ENCODE measurements at regions not wholly inside any gene's neighbourhood (a gene's known extent, or its start where the extent isn't known, plus 50 kb on each side); places are given as distances from the start of the nearest gene placed in this dataset.

DNA sequence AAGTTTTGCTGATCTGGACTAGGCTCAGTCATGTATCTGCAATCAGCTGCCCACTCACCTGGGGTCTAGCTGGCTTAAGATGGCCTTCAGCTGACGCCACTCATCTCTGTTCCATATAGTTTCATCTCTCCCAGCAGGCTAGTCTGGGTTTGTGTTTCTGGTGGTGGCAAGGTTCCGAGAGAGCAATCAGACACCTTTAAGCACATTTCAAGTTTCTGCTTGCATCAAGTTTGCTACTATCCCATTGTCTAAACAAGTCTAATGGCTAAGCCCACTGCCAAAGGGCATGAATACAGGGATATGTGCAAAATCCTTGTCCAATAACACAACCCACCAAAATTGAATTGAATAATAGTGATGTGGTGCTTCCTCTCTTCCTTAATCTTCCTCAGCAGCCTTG is 251.7 kb downstream of the PIK3R1 start:
- intact Hi-C loops (cut with DNase I; ENCODE audit: low total_unique reads), result no loop called here

DNA sequence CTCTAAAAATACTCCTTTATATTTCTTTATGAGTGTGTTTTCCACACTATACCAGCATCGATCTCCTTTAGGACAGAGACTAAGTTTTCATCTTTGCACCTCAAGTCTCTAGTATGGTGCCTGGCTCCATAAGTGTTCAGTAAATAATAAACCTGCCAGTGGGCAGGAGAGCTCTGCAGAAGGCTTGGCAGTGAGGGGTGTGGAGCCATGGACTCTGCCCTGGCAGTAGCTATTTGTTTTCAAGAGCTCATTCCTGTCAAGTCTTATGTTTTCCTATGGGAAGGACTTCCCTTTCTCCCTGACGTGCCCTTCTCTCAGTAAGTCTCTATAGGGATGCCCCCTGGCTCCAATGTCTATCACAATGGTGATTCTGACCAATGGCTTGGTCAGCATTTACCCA is 252.2 kb downstream of the PIK3R1 start:
- intact Hi-C loops (cut with DNase I; ENCODE audit: low total_unique reads), result no loop called here
- peaks cover 0 to 6% (median 0%) of the 10 kb centered on the region in 6 donors for H3K4me1 ChIP-seq

More for the DNA sequence above, 251.7 kb downstream of the PIK3R1 start:
- TF ChIP-seq, protein P1, sequence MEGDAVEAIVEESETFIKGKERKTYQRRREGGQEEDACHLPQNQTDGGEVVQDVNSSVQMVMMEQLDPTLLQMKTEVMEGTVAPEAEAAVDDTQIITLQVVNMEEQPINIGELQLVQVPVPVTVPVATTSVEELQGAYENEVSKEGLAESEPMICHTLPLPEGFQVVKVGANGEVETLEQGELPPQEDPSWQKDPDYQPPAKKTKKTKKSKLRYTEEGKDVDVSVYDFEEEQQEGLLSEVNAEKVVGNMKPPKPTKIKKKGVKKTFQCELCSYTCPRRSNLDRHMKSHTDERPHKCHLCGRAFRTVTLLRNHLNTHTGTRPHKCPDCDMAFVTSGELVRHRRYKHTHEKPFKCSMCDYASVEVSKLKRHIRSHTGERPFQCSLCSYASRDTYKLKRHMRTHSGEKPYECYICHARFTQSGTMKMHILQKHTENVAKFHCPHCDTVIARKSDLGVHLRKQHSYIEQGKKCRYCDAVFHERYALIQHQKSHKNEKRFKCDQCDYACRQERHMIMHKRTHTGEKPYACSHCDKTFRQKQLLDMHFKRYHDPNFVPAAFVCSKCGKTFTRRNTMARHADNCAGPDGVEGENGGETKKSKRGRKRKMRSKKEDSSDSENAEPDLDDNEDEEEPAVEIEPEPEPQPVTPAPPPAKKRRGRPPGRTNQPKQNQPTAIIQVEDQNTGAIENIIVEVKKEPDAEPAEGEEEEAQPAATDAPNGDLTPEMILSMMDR (IDR thresholded peaks at IDR 0.05 in 8 of 11, conservative IDR thresholded peaks at IDR 0.05 in 3 of 11), result no peak
- TF ChIP-seq POLR2A (IDR thresholded peaks at IDR 0.05) (no peak), POLR2AphosphoS5 (IDR thresholded peaks at IDR 0.05) (no peak)
- H3K36me3 ChIP-seq, result no peaks in the 10 kb centered on the region
- peaks cover 0 to 6% (median 0%) of the 10 kb centered on the region in 6 donors for H3K4me1 ChIP-seq
- H3K27ac ChIP-seq, result no peak overlapping the region
- no peaks in the 10 kb centered on the region for H3K27me3 ChIP-seq (replicated peaks in 1 of 7)
- DNase-seq, result no peak
- WGBS, 5 donors, result 86 to 100% (median 95%) methylated on average over 2 of the region's 2 CpGs
- H3K4me3 ChIP-seq, result no peak overlapping the region
- no peaks in the 10 kb centered on the region for H3K9me3 ChIP-seq

DNA sequence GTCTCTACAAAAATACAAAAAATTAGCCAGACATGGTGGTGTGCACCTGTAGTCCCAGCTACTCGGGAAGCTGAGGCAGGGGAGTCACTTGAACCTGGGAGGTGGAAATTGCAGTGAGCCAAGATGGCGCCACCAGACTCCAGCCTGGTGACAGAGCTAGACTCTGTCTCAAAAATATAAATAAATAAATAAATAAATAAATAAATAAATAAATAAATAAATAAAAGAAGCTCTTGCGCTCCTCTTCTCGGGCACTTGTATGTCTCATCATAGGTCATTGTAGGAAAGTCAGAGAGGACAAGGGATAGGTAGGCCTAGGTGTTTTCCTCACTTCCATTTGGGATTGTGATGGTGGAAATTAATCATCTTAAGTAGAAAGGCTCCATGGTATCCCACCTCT is 252.8 kb downstream of the PIK3R1 start:
- DNase-seq, result no peak
- H3K9me3 ChIP-seq, result no peaks in the 10 kb centered on the region
- no peak overlapping the region for H3K27ac ChIP-seq
- no peaks in the 10 kb centered on the region for H3K27me3 ChIP-seq (replicated peaks in 1 of 7)
- 94 to 98% (median 95%) methylated on average over 4 of the region's 4 CpGs for WGBS, 5 donors
- no peaks in the 10 kb centered on the region for H3K36me3 ChIP-seq
- no peak for TF ChIP-seq POLR2A (IDR thresholded peaks at IDR 0.05)
- intact Hi-C loops (cut with DNase I; ENCODE audit: low total_unique reads), result no loop called here
- H3K4me3 ChIP-seq, result no peak overlapping the region
- peaks cover 0 to 6% (median 0%) of the 10 kb centered on the region in 6 donors for H3K4me1 ChIP-seq

More for the DNA sequence above, 252.2 kb downstream of the PIK3R1 start:
- TF ChIP-seq POLR2A (IDR thresholded peaks at IDR 0.05) (no peak), POLR2AphosphoS5 (IDR thresholded peaks at IDR 0.05) (no peak)
- TF ChIP-seq, protein P1 (IDR thresholded peaks at IDR 0.05 in 8 of 11, conservative IDR thresholded peaks at IDR 0.05 in 3 of 11), result no peak
- no peaks in the 10 kb centered on the region for H3K27me3 ChIP-seq (replicated peaks in 1 of 7)
- H3K27ac ChIP-seq, result no peak overlapping the region
- H3K9me3 ChIP-seq, result no peaks in the 10 kb centered on the region
- no peaks in the 10 kb centered on the region for H3K36me3 ChIP-seq
- H3K4me3 ChIP-seq, result no peak overlapping the region
- DNase-seq, result no peak
- WGBS, 5 donors, result 84 to 96% (median 87%) methylated on average over 2 of the region's 2 CpGs

DNA sequence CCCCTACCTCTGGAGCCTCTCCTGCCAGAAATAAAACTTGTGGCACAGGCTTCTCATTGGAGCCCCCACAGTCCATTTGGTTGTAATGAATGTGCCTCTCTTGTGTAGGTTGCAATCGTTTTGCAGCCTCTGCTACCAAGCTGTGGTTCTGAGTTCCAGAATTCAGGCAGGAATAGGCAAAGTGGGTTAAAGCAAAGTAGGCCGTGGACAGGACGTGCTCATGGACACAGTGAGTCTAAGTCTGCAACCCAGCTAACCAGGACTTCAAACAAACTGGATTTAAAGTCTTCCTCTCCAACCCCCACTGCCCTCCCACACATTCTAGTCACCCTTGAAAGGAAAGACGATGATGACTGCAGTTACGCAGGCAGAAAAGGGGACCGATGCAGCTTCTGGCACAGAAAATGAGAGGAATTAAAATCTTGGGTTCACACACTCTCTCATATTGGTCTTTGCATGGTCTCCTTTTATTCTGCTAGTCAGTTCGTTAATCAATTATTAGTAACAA is 260.0 kb downstream of the PIK3R1 start:
- H3K36me3 ChIP-seq, result no peaks in the 10 kb centered on the region
- no peak overlapping the region for H3K4me3 ChIP-seq
- DNase-seq, result no peak
- H3K4me1 ChIP-seq, result peaks cover 0 to 5% (median 0%) of the 10 kb centered on the region in 6 donors
- 70 to 89% (median 84%) methylated on average over 7 of the region's 7 CpGs for WGBS, 5 donors
- no peak overlapping the region for H3K27ac ChIP-seq
- H3K27me3 ChIP-seq (replicated peaks in 1 of 7), result no peaks in the 10 kb centered on the region
- intact Hi-C loops (cut with DNase I; ENCODE audit: low total_unique reads), result no loop called here
- no peak for TF ChIP-seq POLR2A (IDR thresholded peaks at IDR 0.05)
- no peak for TF ChIP-seq POLR2AphosphoS5 (IDR thresholded peaks at IDR 0.05)
- TF ChIP-seq, protein P1 (IDR thresholded peaks at IDR 0.05 in 8 of 11, conservative IDR thresholded peaks at IDR 0.05 in 3 of 11), result no peak
- H3K9me3 ChIP-seq, result no peaks in the 10 kb centered on the region

DNA sequence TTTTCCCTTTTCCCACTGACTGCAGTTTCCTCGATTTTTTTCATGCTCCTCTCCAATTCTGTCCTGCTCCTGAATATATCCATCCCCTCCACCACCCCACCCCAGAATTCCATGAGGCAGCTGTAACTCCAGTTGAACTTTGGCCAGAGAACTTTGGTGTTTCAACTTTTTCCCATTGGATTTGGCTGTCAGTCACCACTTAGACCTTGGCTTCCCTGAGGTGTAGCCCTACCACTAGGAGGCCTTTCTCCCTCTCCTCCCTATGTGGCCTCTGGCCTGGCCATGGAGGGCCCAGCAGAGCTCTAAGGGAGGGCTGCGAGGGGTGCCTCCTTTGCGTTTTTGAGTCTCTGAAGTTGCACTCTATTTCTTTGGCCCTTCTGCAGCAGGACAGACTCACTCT is 261.3 kb downstream of the PIK3R1 start:
- TF ChIP-seq POLR2AphosphoS5 (IDR thresholded peaks at IDR 0.05) (no peak), POLR2A (IDR thresholded peaks at IDR 0.05) (no peak)
- TF ChIP-seq, protein P1 (IDR thresholded peaks at IDR 0.05 in 8 of 11, conservative IDR thresholded peaks at IDR 0.05 in 3 of 11), result no peak

More for the DNA sequence above, 261.3 kb downstream of the PIK3R1 start:
- intact Hi-C loops (cut with DNase I; ENCODE audit: low total_unique reads), result no loop called here
- no peak for DNase-seq
- Histone ChIP-seq H3K27me3 (replicated peaks in 1 of 7) (no peaks in the 10 kb centered on the region), H3K27ac (no peak overlapping the region), H3K4me3 (no peak overlapping the region), H3K4me1 (peaks cover 0 to 5% (median 0%) of the 10 kb centered on the region in 6 donors), H3K36me3 (no peaks in the 10 kb centered on the region), H3K9me3 (no peaks in the 10 kb centered on the region)
- WGBS, 5 donors, result 75 to 94% (median 84%) methylated on average over 3 of the region's 3 CpGs
